NCI-H1048 (cell line): ENCODE measurements at regions not wholly inside any gene's neighbourhood (a gene's known extent, or its start where the extent isn't known, plus 50 kb on each side); places are given as distances from the start of the nearest gene placed in this dataset.

Experiments used
- DNase-seq: peaks from one replicate; lab custom pipeline; 2025; lab: John Stamatoyannopoulos, UW

DNA sequence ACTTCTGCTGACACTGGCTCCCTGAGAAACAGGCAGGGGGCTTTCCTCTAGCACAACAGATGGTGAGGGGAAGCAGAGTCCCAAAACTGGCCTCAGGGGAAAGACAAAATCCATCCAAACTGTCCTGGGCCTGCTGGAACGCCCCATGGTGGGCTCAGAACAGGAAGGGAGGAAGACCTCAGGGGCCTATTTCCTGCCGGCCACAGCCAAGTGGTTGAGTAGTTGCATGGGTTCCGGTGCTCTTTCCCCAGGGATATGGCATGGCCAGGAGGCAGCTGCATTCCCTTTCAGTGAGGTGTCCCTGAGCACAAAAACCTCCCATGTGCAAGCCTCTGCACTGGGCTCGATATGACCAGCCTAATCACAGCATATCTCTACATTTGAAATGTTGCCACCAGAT, 303.0 kb upstream of the IRX5 start:
- DNase-seq, result no peak

DNA sequence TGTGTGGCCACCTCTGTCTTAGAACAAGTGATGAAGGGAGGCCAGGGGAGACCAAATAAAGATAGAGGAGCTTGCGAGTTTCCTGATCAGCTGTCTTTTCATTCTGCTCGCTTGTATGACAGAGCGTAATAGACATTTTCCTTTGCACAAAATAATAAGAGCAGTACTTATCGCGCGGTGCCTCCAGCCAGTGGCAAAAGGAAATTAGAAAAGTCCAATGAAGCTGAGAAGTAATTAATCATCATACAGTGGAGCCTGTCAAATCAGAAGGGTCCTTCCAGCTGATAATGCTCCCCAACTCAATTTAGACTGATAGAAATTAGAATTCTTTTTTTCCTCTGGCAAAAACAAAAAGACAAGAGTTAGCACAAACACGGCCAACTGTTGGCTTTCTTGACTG, 307.0 kb upstream of the IRX5 start:
- no peak for DNase-seq

DNA sequence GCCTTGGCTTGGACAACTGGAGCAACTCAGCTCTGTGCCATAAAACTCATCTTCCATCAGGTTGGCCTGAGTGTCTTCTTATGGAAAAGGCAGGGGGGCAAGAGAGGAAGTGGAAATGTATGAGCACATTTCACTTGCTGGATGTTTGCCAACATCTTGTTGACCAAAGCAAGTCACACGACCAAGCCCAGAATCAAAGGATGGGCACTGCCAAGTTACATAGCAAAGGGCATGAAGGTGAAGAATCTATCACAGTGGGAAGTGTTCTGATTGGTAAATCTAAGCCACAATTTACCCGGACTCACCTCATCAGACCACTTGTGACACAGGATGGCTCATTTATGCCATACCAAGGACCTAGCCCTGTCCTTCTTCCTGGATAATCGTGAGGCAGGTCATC, 310.5 kb upstream of the IRX5 start:
- DNase-seq, result no peak

DNA sequence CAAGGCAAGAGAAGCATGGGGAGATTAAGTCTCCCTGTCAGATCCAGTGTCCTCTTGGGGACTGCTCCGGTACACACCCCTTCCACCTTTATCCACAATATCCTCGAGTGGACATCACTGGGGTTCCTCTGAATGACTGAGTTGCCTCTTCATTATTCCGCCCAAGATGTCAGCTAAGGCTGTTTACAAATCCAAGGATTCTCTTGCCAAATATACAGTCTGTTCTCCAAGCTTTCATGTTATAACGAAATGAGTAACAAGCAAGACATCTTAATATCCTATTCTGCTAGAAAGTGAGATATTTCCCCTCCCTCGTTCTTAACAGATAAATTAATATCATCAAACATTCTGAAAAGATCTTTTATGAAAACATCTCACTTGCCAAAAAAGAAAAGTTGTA, 314.1 kb upstream of the IRX5 start:
- DNase-seq, result no peak

DNA sequence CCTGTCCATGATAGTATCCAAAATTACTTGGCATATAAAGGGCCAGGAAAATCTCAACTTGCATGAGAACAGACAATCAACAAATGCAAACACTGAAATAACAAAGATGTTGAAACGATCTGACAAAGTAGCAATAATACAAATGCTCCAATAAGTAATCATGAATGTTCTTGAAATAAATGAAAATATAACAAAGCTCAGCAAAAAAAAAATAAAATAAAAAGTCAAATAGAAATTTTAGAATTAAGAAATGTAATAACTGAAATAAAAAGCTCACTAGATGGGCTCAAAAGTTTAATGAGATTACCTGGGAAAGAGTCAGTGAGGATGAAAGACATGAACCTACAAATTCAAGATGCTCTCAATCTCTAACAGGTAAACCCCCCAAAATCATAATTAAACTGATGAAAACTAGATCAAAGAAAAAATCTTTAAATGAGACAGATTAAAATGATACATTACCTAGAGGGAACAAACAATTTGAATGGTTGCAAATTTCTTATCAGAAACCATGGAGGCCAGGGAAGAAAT, 319.0 kb upstream of the IRX3 start:
- DNase-seq, result no peak

DNA sequence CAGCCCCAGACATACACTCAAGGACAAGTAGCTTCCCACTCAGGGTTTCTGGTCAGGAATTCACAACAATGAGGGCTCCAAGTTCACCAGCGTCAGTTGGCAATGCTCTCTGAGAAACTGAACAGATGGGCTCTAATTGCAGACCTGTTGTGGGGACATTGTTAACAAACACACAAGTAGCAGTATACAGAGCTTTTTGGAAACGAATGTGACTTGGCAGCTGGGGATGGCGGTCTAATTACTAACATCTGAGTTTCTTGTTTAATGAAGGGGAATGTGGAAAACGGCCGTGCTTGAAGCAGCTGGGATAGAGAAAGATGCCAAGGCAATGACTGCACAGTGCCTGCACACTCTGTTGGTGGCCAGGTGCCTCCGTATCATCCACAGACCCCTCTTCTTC, 316.1 kb upstream of the IRX3 start:
- DNase-seq, result no peak

DNA sequence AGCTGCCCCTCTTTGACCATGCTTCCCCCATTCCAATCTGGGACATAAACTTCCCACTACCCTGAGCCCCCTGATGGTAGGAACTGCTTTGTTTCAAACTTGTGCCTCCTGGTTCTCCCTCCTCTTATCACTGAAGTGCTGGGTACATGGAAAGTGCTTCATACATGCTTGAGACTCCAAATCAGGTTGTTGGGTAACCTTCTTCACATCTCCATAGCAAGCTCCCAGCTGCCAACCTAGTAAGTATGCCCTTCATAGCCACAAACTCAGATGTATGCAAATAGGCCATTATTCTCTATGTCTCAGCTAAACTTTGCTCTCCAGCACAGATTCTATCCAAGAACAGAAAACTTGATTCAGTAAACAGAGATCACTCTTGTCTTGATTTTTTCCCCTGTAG, 310.6 kb upstream of the IRX3 start:
- no peak for DNase-seq

DNA sequence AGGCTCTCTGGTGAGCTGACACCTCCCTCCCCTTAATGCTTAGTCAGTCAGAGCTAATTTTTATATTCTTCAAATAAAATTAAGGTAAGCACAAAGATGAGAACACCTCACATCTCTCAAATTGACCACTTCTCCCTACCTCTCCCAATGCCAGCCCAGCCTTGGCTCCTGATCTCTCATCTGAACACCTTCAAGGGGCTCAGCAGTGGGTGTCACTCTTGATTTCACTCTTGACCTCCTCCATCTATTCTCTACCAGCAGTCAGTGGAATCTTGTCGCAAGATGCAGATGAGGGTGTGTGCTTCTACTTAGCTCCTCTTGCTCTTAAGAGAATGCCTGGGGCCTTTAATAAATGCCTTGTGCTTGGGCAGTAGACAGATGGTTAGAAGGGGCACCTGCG, 309.0 kb upstream of the IRX3 start:
- no peak for DNase-seq

DNA sequence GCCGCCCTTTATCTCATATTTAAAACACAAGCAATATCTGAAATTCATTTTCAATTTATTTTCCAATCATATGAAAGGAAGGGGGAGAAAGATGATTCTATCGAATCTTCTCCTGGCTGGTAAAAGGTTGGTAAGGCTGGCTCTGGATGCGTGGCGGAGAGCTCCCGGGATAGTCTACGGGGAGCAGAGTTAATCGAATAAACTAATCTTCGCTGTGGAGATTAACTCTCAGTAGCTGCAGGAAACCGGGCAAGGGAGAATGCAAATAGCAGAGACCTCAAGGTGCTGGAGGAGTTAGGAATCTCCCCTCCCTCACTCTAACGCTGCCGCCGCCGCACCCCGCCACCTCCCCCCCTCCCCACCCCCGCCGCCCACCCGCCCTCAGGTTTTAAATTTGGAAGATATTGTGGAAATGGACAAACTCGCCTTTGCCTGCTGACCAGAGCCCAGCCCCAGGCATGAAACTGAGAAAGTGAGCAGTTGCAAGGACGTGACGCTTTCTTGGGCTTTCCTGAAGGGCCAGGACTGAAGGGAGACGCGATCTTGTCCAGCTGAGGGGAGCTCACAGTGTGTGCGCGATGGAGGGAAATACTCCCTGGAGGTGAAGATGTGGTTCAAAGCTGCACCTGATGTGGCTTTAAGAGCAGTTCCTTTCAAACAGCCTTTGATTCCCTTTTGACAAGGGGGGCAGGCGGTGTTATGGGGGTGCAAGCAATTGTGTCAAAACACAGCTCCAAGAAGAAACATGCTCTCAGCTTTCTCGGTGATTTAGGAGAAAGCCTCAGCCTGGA, 308.2 kb upstream of the IRX3 start:
- no peak for DNase-seq

DNA sequence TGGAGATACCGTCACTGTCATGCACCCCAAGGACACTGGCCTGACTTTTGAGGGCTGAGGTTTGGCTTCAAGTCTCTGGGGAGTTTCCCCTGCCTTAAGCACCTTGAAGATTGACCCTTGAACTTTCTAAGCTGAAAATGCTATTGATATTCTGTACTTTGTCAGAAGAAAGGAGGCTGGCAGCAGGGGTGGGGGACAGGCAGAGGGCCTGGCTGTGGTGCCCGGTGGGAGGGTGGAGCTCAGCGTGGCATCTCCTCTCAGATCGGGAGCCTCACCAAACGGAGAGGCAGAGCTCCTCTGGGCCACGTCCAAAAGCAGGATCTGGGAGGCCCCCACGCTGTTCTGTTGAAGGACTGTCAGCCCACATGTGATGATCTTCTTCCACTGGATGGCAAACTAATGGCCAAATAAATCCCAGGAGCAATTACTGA, 305.2 kb upstream of the IRX3 start:
- no peak for DNase-seq

DNA sequence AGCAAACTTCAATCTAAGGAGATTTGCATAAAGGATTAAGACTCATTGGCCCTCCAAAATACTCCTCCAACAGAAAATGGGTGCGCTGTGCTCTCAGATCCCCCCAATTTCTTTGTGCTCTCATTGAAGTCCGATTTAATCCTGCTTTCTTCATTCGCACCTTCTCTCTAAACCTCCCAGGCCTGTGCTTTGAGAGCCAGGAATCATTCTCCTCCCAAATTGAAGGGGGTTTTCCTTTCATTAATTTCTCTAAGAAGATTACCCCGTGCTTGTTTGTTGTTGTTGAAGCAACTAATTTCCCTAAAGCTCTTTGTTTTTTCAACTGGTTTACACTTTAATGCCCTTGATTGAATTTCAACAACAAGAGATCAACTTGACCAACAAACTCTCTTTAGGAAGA, 304.2 kb upstream of the IRX3 start:
- DNase-seq, result no peak

DNA sequence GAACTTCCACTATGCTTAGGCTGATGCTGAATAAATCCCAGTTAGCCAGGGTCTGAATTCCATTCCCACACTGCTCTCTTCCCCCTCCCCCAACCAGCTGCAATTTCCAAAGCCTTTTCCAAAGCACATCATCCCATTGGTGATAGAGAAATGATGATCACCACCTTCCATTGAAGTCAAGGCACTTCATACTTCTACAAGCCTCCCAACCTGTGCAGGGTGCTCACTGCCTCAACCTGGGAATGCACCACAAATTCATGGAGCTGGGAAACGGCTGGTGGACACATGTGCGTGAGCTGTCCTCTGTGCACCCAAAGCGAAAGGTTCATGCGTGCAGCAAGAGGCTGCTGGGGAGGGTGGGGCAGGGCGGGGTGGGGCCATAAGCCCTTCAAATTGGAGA, 302.7 kb upstream of the IRX3 start:
- no peak for DNase-seq

DNA sequence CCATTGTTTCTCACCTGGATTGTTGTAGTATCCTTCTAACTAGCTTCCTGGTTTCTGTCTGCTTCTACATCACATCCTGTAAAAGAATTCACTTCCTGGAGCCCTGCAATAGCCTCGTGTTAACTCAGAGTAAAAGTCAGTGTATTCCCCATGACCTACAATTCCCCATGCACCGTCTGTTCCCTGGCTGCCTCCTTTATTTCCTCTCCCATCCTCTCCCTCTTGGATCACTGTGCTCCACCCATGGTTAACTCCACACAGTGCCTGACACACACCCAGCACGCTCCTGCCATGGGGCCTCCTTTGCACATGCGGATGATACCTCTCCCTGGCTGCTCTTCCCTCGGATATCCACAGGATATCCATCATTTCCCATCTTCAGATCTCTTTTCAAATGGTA, 301.4 kb upstream of the IRX3 start:
- no peak for DNase-seq

DNA sequence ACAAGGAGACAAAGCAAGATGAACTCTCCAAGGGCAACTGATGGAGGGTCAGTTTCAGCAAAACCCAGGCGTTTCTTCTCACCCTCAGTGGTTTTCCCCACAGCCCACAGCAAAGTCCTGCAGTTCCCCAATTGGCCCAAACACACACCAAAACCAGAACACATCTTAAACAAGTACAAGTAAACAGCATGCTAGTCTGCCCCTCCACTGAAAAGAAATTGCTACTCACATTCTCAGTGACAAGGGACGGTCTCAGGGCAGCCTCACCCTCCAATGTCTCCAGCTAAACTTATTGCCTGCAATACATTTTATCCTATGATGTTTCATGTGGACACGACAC, 300.6 kb upstream of the IRX3 start:
- no peak for DNase-seq

DNA sequence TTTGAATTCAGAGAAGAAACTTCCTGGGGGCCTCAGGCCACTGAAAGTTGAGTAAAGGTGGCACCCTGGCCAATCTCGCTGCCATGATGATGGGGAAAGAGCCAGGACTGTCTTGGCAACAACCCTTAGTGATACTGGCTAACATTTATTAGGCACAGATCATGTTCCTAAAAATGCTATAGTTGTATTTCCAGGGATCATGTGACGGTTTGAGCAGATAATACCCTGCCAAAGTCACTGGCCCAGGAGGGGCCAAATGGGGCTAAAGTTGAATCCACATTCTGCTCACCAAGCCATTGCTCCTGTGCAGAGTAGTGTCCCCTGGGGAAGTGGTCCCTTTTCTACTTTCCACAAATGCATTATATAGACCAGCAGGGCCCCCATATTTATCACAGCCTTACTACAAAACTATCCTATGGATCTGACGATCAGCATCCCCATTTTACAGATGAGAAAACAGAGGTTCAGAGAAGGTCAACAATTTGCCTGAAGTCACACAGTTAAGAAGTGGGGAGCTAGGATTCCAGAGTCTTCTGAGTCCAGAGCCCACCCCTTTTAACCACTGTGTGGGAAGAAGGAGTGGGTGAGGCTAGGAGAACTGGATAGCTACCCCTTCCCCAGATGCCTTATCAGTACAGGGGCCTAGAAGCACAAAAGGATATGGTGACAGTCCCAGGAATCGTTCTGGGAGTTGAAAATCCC, 300.0 kb upstream of the IRX3 start:
- DNase-seq, result no peak

DNA sequence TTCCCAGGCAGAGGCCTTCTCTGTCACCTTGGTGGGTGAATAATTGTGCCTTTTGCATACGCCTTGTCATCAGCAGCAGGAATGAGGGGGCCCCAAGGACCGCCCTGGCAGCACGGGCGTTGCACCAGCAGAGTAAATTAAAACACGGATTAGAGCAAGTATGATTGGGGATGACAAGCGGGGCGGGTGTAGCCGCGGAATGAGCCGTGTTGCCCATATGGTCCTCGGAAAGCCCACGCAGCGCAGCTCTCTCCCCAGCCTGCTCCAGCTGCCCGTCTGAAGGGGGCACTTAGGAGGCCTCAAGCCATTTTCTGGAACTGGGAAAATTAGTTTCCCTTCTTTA, 299.4 kb upstream of the IRX3 start:
- no peak for DNase-seq

DNA sequence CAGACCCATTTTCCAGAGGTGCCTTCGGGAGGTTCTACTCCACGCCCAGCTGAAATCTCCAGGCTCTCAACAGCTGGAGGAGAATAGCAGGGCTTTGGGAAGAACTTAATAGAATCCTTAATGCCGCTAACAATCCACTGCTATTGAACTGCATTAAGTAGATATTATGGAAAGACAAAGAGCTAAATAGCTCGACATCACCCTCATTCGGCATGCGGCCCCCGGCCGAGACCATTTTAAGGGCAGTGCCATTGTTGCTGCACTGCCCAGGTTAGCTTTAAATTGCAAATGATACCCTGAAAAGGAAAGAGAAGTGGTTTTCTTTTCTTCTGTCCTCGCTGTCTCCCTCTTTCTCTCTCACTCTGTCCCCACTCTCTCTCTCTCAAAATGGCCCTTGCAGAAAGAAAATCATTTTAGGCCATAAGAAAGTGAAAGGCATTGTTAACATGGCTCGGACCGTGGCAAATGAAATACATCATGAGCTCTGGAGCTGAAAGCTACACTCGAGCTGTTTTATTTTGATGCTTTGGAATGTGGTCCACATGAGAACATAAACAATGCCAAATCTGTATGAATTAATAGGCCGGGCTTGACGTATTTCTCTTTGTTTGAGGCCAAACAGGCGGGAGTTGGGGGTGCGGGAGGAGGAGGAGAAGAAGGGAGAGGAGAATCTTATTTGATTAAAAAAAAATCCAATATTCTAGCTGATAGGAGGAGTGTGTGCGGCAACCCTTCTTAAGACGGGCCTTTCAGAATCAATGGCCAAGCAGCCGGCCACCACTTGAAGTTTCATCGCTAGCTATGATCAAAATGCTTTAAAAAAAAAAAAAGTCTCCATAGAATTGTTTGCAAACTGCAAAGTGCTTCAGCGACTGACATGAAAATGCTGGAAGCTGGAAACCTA, 298.8 kb upstream of the IRX3 start:
- no peak for DNase-seq

DNA sequence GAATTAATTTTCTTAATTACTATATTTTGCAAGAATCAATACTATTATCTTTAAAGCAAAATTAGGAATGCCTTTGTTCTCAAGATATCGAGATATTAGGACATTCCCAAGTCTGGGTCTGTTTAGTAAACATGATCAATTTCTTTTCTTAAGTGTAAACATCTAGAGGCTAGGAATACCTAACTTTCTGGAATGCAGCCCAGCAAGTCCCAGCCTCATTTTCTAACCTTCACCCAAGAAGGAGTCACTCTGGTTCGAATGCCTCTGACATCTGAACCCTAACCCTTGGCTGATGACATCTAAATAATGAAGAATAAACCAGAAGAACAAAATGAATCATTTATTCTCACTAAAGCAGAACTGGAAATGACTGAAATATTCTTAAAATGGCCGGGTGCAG, 297.5 kb upstream of the IRX3 start:
- DNase-seq, result no peak

DNA sequence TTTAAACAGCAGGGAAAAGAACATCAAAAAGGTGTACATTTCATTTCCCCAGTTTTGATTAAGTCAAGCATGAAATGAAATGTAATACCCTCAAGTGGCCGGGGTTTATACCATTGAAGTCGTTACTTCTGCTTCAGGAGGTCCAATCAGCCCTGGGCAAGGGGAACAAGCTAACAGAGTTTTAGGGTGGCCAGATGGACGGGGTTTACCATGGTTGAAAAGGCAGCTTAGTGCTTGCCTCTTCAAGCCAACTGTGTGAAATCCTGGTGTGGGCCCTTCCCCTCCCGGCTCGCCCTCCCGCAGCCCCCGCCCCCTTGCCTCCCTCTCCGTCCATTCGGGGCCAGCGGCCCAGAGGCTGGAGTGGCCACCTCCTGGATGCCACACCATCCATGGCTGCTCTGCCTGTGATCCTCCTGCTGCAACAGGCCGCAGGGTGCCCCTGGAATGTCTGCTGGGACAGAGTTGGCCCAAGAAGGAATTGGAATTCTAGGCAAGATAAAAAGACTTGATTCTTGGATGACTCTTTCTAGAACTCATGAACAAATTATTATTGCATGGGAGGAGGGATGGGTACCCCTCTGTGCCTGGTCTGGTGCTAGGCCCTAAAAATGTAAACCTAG, 296.2 kb upstream of the IRX3 start:
- DNase-seq, result no peak

DNA sequence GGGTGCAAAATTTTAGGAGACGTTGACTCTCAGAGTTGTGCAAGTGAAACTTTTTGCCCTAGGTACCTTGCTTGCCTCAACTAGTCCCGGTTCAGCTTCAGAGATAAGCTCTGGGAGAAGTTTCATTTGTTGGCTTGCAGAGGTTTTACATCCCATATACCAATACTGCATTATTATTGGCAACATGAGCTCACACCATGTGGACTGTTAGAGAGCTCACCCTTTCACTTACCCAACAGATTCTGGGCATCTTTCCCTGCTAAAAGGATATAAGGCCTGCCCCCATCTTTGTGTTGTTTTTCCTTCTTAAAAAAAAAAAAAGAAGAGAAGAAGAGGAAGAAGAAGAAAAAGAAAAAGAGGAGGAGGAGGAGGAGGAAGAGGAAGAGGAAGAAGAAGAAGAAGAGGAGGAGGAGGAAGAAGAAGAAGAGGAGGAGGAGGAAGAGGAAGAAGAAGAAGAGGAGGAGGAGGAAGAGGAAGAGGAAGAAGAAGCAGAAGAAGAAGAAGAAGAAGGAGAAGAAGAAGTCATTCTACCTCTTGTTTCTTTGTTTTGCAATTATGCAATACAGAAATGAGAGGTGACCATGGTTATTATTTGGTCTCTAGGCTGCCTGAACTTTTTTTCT, 292.6 kb upstream of the IRX3 start:
- DNase-seq, result no peak

DNA sequence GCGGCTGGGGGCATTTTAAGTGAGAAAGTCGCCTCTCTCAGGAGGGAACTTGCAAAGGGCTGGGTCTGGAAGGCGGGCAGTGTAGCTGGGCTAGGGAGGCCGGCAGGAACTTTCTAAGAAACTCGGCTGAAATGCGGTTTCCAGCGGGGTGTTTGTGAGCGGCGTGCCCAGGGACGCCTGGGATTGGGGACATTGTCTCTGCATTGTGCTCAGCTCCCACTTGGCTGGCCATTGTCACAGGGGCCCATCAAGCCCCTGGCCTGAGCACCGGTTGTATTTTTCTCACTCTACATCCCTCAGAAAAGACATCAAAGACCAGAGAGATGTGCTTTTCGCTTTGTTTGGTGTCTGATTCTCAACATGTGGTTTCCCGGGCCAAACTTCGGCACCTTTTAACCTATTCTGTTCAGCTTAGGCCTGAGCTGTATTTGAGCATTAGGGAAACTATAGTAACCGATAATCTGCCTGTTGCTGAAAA, 291.1 kb upstream of the IRX3 start:
- DNase-seq, result no peak

DNA sequence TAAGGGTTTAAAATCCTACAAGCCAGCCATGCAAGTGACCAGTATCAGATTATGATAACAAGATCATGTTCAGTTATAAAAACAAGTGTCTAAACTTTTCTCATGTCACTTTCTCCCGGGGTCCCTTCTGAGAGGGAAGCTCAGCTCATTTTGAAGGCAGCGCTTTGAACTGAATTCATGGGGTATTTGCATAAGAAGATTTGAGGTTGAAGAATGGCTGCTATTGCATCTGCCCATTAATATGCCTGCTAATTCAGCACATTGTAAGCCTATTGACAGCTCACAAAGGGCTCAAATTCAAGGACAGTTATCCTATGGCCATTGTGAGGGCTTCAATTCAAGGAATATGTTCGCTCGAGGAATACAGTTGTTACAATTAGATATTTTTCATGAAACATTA, 290.2 kb upstream of the IRX3 start:
- no peak for DNase-seq
